ENCODE measurements at regions not wholly inside any gene's neighbourhood (a gene's known extent, or its start where the extent isn't known, plus 50 kb on each side); places are given as distances from the start of the nearest gene placed in this dataset.

DNA sequence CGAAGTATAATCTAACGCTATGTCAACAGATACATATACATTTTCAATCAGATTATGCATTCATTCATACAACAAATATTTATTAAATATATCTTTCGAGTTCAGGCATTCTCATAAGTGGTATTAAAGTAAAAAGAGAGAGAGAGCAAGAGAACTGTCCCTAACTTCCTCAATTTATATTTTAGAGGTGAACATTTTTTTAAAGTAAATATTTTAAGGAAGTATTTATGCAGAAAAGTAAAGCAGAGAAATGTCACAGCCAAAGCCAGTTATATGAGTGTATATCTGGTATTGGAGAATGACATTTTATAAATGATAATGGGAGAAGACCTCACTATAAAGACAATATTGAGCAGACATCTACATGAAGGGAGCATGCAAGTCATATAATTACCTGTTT, 667.3 kb upstream of the CDH9 start:
- TF ChIP-seq, protein P1, sequence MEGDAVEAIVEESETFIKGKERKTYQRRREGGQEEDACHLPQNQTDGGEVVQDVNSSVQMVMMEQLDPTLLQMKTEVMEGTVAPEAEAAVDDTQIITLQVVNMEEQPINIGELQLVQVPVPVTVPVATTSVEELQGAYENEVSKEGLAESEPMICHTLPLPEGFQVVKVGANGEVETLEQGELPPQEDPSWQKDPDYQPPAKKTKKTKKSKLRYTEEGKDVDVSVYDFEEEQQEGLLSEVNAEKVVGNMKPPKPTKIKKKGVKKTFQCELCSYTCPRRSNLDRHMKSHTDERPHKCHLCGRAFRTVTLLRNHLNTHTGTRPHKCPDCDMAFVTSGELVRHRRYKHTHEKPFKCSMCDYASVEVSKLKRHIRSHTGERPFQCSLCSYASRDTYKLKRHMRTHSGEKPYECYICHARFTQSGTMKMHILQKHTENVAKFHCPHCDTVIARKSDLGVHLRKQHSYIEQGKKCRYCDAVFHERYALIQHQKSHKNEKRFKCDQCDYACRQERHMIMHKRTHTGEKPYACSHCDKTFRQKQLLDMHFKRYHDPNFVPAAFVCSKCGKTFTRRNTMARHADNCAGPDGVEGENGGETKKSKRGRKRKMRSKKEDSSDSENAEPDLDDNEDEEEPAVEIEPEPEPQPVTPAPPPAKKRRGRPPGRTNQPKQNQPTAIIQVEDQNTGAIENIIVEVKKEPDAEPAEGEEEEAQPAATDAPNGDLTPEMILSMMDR (IDR thresholded peaks at IDR 0.05; ENCODE audit: extremely low read depth, missing control alignments), result no peak
- DNase-seq (ENCODE audit: low spot score), result no peak

DNA sequence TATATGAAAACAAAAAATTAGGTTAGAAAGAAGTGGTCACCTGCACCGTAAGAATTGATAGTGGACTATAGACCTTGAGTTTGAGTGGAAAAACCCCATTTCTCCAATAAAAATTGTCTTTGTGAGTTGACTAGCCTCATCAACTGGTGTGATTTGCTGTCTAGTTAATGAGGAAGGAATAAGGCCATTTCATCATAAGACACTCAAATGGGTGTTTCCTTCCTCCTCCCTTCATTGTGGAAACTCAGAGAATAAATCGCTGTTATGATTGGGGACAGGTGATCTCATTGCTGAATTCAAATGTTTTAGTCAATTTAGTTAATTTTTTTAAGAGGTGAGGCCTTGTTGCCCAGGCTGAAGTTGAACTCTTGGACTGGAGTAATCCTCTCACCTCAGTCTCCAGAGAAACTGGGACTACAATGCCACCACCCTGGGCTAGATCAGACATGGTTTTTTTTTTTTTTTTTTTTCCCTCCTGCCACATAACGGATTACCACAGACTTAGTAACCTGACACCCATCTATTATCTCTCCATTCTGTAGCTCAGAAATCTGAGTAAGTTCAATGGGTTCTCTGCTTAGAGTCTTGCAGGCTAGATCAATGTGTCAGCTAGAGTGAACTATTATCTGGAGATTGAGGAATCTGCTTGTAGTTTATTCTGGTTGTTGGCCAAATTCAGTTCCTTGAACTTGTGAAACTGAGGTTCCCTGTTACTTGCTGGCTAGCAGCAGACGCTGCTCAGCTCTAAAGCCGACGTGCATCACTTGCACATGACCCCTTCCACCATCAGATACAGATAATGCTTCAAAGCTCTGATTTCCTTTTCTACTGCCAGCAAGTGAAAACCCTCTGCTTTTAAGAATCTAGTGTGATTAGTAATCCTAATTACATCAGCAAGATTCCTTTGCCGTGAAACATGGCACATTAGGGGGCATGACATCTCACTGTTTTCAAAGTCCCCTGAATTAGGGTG, 663.8 kb upstream of the CDH9 start:
- DNase-seq (ENCODE audit: low spot score), result no peak
- TF ChIP-seq, protein P1 (IDR thresholded peaks at IDR 0.05; ENCODE audit: extremely low read depth, missing control alignments), result no peak

DNA sequence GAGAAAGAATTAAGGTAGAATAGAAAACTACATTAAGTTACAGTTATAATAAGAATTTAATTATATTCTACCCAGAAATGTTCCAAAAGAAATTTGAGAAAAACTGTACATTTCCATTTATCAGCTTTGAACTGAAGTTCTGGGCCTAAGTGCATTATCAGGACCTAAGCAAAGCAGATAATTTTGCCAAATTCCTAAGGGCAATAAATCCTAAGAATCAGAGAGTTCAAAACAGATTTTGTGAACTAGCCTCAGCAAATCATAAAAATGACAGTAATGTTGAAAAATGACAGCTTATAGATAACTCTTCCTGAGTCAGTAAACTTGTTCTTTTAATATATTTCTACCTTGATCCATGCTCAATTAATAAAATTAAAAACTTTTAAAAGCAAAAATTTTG, 662.1 kb upstream of the CDH9 start:
- TF ChIP-seq, protein P1 (IDR thresholded peaks at IDR 0.05; ENCODE audit: extremely low read depth, missing control alignments), result no peak
- DNase-seq (ENCODE audit: low spot score), result no peak

DNA sequence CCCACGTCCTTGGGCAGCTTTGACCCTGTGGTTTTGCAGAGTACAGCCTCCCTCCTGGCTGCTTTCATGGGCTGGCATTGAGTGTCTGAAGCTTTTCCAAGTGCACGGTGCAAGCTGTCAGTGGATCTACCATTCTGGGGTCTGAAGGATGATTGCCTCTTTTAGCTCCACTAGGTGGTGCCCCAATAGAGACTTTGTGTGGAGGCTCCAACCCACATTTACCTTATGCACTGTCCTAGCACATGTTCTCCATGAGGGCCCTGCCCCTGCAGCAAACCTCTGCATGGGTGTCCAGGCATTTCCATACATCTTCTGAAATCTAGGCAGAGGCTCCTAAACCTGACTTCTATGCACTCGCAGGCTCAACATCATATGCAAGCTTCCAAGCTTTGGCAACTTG, 644.2 kb upstream of the CDH9 start:
- DNase-seq (ENCODE audit: low spot score), result no peak
- TF ChIP-seq, protein P1 (IDR thresholded peaks at IDR 0.05; ENCODE audit: extremely low read depth, missing control alignments), result no peak

DNA sequence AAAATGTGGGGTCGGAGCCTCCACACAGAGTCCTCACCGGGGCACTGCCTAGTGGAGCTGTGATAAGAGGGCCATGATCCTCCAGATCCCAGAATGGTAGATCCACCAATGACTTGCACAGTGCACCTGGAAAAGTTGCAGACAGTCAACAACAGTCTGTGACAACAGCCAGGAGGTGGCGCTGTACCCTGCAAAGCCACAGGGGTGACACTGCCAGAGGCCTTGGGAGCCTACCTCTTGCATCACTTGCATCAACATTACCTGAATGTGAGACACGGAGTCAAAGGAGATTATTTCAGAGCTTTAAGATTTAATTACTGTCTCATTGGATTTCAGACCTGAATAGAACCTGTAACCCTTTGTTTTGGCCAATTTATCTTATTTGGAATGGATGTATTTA, 614.1 kb upstream of the CDH9 start:
- no peak for DNase-seq (ENCODE audit: low spot score)
- TF ChIP-seq, protein P1 (IDR thresholded peaks at IDR 0.05; ENCODE audit: extremely low read depth, missing control alignments), result no peak

DNA sequence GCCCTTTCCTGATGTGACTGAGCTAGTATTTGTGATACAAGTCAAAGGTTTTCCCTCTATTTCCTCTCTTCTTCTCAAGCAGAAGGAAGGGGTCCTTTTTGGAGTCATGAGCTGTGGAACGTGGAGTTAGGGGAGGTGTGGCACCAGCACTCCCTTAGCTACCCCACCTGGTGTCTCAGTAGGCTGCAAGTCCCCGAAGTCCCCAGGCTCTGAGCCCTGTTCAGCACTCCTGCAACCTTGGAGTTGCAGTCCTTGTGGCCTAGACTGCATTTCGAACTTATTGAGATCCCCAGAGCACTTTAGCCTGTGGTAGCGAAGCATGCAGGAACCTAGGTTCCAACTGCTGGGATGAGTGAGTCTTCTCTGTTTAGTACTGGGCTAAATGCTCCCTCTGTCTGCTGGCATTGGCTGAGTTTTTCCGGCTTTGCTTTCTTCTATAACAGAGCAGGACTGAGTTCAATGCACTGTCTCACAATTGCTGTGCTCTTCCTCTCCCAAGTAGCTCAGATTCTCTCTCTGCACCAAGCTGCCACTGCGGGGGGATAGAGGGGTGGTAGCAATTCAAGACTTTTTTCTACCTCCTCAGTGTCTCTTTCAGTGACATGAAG, 600.7 kb upstream of the CDH9 start:
- DNase-seq (ENCODE audit: low spot score), result no peak
- TF ChIP-seq, protein P1 (IDR thresholded peaks at IDR 0.05; ENCODE audit: extremely low read depth, missing control alignments), result no peak

DNA sequence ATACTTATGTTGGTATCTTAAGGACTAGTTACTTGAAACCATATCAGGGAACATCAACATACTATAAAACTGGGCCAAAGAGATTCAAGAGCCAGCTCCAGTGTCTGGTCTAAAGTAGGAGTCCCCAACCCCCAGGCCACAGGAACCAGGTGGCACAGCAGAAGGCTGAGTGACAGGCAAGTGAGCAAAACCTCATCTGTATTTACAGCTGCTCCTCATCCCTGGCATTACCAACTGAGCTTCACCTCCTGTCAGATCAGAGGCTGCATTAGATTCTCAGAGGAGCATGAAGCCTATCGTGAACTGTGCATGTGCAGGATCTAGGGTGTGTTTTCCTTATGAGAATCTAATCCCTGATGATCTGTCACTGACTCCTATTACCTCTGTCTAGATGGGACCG, 581.6 kb upstream of the CDH9 start:
- no peak for DNase-seq (ENCODE audit: low spot score)

More for the DNA sequence above, 581.6 kb upstream of the CDH9 start:
- TF ChIP-seq, protein P1 (IDR thresholded peaks at IDR 0.05; ENCODE audit: extremely low read depth, missing control alignments), result no peak
